A549 (cell line): ENCODE measurements at regions not wholly inside any gene's neighbourhood (a gene's known extent, or its start where the extent isn't known, plus 50 kb on each side); places are given as distances from the start of the nearest gene placed in this dataset.

Experiments used
- CBX8 ChIP-seq: fragments of 200-600 bp; sonication (generic); IDR thresholded peaks from 2 replicates; pipeline ENCODE4 v1.6.1; 2016
- E2F6 ChIP-seq: IDR thresholded peaks from 2 replicates; pipeline ENCODE4 v1.6.1; 2012; ENCODE audit warnings: low read depth, borderline replicate concordance
- EP300 ChIP-seq, 2 experiments: fragments of >200 bp; sonication (Bioruptor Twin); formaldehyde crosslinking; IDR thresholded peaks; 2 replicates in 1 of 2; 3 replicates in 1 of 2; pipeline ENCODE4 v1.6.1; 2016 to 2017
- POLR2A ChIP-seq: IDR thresholded peaks from 2 replicates; pipeline ENCODE4 v1.6.1; 2012; ENCODE audit warnings: mild to moderate bottlenecking, low read length
- TF ChIP-seq, protein P1 (sequence below): fragments of >200 bp; sonication (Bioruptor Twin); formaldehyde crosslinking; IDR thresholded peaks from 3 replicates; pipeline ENCODE4 v1.5.1; 2016

DNA sequence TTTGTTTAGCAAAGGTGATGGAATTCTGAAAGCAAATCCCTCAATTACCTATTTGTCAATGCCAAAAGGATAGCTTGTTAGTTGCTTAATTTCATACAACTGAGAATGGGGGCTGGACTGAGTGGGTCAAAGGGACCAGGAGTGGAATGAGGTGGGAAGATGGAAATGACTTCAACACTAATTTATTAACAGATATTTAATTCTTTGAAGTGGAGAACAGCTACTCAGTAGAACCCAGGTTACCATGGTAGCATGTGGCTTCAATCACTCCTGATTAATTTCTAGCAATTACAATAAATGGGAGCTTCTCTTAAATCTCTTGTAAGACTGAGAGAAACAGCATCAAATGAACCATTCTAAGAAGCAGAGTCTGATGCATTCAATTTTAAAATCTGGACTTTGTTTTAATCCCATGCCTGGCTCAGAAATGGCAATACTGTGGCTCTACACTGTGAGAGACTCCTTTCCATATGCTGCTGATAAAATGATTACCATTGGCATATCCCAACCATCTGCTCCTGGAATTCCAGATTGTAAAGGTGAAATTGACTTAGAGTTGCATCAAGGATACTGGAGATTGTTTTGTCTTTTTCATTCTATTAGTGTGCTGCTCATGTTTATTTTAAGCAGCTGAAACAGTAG is 607.8 kb downstream of the SNAPC1 start:
- TF ChIP-seq, protein P1, sequence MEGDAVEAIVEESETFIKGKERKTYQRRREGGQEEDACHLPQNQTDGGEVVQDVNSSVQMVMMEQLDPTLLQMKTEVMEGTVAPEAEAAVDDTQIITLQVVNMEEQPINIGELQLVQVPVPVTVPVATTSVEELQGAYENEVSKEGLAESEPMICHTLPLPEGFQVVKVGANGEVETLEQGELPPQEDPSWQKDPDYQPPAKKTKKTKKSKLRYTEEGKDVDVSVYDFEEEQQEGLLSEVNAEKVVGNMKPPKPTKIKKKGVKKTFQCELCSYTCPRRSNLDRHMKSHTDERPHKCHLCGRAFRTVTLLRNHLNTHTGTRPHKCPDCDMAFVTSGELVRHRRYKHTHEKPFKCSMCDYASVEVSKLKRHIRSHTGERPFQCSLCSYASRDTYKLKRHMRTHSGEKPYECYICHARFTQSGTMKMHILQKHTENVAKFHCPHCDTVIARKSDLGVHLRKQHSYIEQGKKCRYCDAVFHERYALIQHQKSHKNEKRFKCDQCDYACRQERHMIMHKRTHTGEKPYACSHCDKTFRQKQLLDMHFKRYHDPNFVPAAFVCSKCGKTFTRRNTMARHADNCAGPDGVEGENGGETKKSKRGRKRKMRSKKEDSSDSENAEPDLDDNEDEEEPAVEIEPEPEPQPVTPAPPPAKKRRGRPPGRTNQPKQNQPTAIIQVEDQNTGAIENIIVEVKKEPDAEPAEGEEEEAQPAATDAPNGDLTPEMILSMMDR: no peak
- TF ChIP-seq CBX8 (no peak), POLR2A (no peak), E2F6 (no peak), EP300 (IDR thresholded peaks at IDR 0.05) (no peak)
